ENCODE measurements at regions not wholly inside any gene's neighbourhood (a gene's known extent, or its start where the extent isn't known, plus 50 kb on each side); places are given as distances from the start of the nearest gene placed in this dataset.

GRCh38 chrX:85698921-85699320 lies 319.5 kb upstream of the POF1B start:
- ChIA-PET CTCF (no interaction called here), POLR2A (no interaction called here)
- Histone ChIP-seq H3K36me3 (ENCODE audit: control insufficient read depth, insufficient read depth, low read length) (no peaks in the 10 kb centered on the region), H3K4me3 (ENCODE audit: low read depth in 2 of 2, low read length in 2 of 2) (no peak overlapping the region), H3K9me3 (ENCODE audit: control insufficient read depth, insufficient read depth, low read depth, low read length) (no peaks in the 10 kb centered on the region), H3K27ac (ENCODE audit: low read length) (no peak overlapping the region), H3K27me3 (ENCODE audit: control insufficient read depth, insufficient read depth, low read length) (no peaks in the 10 kb centered on the region), H3K4me1 (ENCODE audit: control insufficient read depth, insufficient read depth, low read length) (no peaks in the 10 kb centered on the region)
- intact Hi-C loops (cut with micrococcal nuclease; ENCODE audit: unreplicated experiment) (no loop called here), in situ Hi-C loops (cut with HindIII; ENCODE audit: low pct_unique_long_range_greater_than_20kb, low sequenced_read_pairs) (no loop called here)
- ATAC-seq (no peak), DNase-seq (ENCODE audit: low read depth, low spot score) (no peak)
- no TSS peak for BruUV-seq (replicated peaks)
- TF ChIP-seq POLR2AphosphoS5 (IDR thresholded peaks at IDR 0.05; ENCODE audit: low read depth, low read length) (no peak), CTCF (IDR thresholded peaks at IDR 0.05) (no peak), SIN3A (IDR thresholded peaks at IDR 0.05; ENCODE audit: borderline replicate concordance, insufficient read depth, low read depth, low read length) (no peak), TCF7L2 (IDR thresholded peaks at IDR 0.05; ENCODE audit: low read depth, low read length) (no peak), REST (IDR thresholded peaks at IDR 0.05; ENCODE audit: insufficient read depth in 1 of 2, low read depth in 2 of 2, low read length in 1 of 2) (no peak)

GRCh38 chrX:85685843-85686242 lies 306.4 kb upstream of the POF1B start:
- in situ Hi-C loops (cut with HindIII; ENCODE audit: low pct_unique_long_range_greater_than_20kb, low sequenced_read_pairs) (no loop called here), intact Hi-C loops (cut with micrococcal nuclease; ENCODE audit: unreplicated experiment) (no loop called here)
- no peaks in the 10 kb centered on the region for H3K27me3 ChIP-seq (ENCODE audit: control insufficient read depth, insufficient read depth, low read length)
- BruUV-seq (replicated peaks): no TSS peak
- CTCF ChIA-PET: no interaction called here
- POLR2A ChIA-PET: no interaction called here
- DNase-seq (ENCODE audit: low read depth, low spot score): no peak
- ATAC-seq: no peak
- TF ChIP-seq REST (IDR thresholded peaks at IDR 0.05; ENCODE audit: insufficient read depth in 1 of 2, low read depth in 2 of 2, low read length in 1 of 2) (no peak), POLR2AphosphoS5 (IDR thresholded peaks at IDR 0.05; ENCODE audit: low read depth, low read length) (no peak), SIN3A (IDR thresholded peaks at IDR 0.05; ENCODE audit: borderline replicate concordance, insufficient read depth, low read depth, low read length) (no peak), CTCF (IDR thresholded peaks at IDR 0.05) (no peak)
- H3K4me3 ChIP-seq (ENCODE audit: low read depth in 2 of 2, low read length in 2 of 2): no peak overlapping the region
- no peak overlapping the region for H3K27ac ChIP-seq (ENCODE audit: low read length)
- no peaks in the 10 kb centered on the region for H3K4me1 ChIP-seq (ENCODE audit: control insufficient read depth, insufficient read depth, low read length)
- H3K36me3 ChIP-seq (ENCODE audit: control insufficient read depth, insufficient read depth, low read length): no peaks in the 10 kb centered on the region
- no peaks in the 10 kb centered on the region for H3K9me3 ChIP-seq (ENCODE audit: control insufficient read depth, insufficient read depth, low read depth, low read length)
